GM12878 (cell line): ENCODE measurements at regions not wholly inside any gene's neighbourhood (a gene's known extent, or its start where the extent isn't known, plus 50 kb on each side); places are given as distances from the start of the nearest gene placed in this dataset.
A peak's percentile ranks its signal among the peaks of the same experiment; 100 is the strongest.

Experiments
- ATAC-seq: fragments of 200-7000 bp; cut with Tn5 transposase; 3 replicates; pipeline ENCODE4 v1.9.1; 2020; ENCODE audit warnings: mild to moderate bottlenecking, moderate library complexity
- BruUV-seq: library from RNA; stranded (reverse); fragments of 400-500 nt; replicated peaks from 2 replicates; lab custom pipeline; 2021; lab: Mats Ljungman, UMichigan
- CTCF ChIA-PET: fragments of 300-600 bp; sonication (Branson Sonifier 250); formaldehyde crosslinking; extraction: SDS; loops from one replicate; lab custom pipeline; 2021; ENCODE audit warnings: inconsistent platforms; lab: Yijun Ruan, JAX
- POLR2A ChIA-PET: fragments of 350-600 bp; formaldehyde crosslinking; extraction: SDS; loops from one replicate; lab custom pipeline; 2021; ENCODE audit warnings: inconsistent platforms; lab: Charles Lee
- RAD21 ChIA-PET: fragments of 300-600 bp; sonication (Branson Sonifier 250); formaldehyde crosslinking; loops from one replicate; lab custom pipeline; 2023; ENCODE audit warnings: antibody characterized with exemption; ENCODE audit not compliant: unreplicated experiment; lab: Charles Lee
- SMC1A ChIA-PET: fragments of 300-600 bp; sonication (Branson Sonifier 250); formaldehyde crosslinking; loops from one replicate; lab custom pipeline; 2023; ENCODE audit not compliant: unreplicated experiment, uncharacterized antibody; lab: Charles Lee
- DNase-seq: peaks from one replicate; pipeline ENCODE4 v3.0.0-alpha.2; 2011; ENCODE audit warnings: low read depth, low spot score
- FAIRE-seq: peaks from 3 replicates; lab custom pipeline; 2011; peaks lifted over from hg19 to GRCh38; lab: Jason Lieb, UNC
- H2AFZ ChIP-seq: 2 replicates; pipeline ENCODE4 v1.6.0; 2011; ENCODE audit warnings: low read depth, low read length, control low read depth; ENCODE audit not compliant: control insufficient read depth
- H3K27ac ChIP-seq: 2 replicates; pipeline ENCODE4 v1.5.1; 2011; ENCODE audit warnings: control low read depth; ENCODE audit not compliant: control insufficient read depth, insufficient read depth
- H3K27me3 ChIP-seq, 2 experiments: replicated peaks in 1 of 2; 2 replicates each; pipeline versions ENCODE4 v1.6.0 to v1.6.1; 2011; ENCODE audit warnings: low read length in 1 of 2; ENCODE audit not compliant: control insufficient read depth in 2 of 2, insufficient read depth in 2 of 2
- H3K36me3 ChIP-seq, 2 experiments: 2 replicates each; pipeline ENCODE4 v1.5.1; 2011; ENCODE audit warnings: low read length in 1 of 2; ENCODE audit not compliant: control insufficient read depth in 2 of 2, insufficient read depth in 2 of 2
- H3K4me1 ChIP-seq: 2 replicates; pipeline ENCODE4 v1.6.1; 2011; ENCODE audit warnings: mild to moderate bottlenecking, low read length, moderate library complexity, mixed read lengths; ENCODE audit not compliant: control insufficient read depth, insufficient read depth
- H3K4me2 ChIP-seq: 2 replicates; pipeline ENCODE4 v1.6.0; 2011; ENCODE audit warnings: control low read depth; ENCODE audit not compliant: control insufficient read depth, insufficient read depth
- H3K4me3 ChIP-seq: fragments of 200-600 bp; sonication (generic); 2 replicates; pipeline ENCODE4 v1.5.1; 2016
- H3K79me2 ChIP-seq: 2 replicates; pipeline ENCODE4 v1.6.0; 2011; ENCODE audit warnings: low read length; ENCODE audit not compliant: control insufficient read depth, insufficient read depth
- H3K9ac ChIP-seq: 2 replicates; pipeline ENCODE4 v1.8.0; 2011; ENCODE audit warnings: low read length, control low read depth, mixed read lengths; ENCODE audit not compliant: control insufficient read depth, insufficient read depth
- H3K9me3 ChIP-seq: replicated peaks from 3 replicates; pipeline ENCODE4 v1.5.1; 2011; ENCODE audit warnings: mild to moderate bottlenecking, low read length; ENCODE audit not compliant: control insufficient read depth, insufficient read depth
- H4K20me1 ChIP-seq: 2 replicates; pipeline ENCODE4 v1.6.0; 2011; ENCODE audit not compliant: control insufficient read depth, insufficient read depth
- ATF3 ChIP-seq: IDR thresholded peaks from 2 replicates; pipeline ENCODE4 v1.6.1; 2011; ENCODE audit warnings: low read depth, mild to moderate bottlenecking, low read length, moderate library complexity, borderline replicate concordance; ENCODE audit errors: extremely low read depth
- BMI1 ChIP-seq: fragments of 450-650 bp; IDR thresholded peaks from 2 replicates; pipeline ENCODE4 v1.6.1; 2016; ENCODE audit warnings: mild to moderate bottlenecking, moderate library complexity, borderline replicate concordance
- IKZF1 ChIP-seq: fragments of 450-650 bp; conservative IDR thresholded peaks from 2 replicates; pipeline ENCODE4 v1.6.1; 2017; ENCODE audit warnings: antibody characterized with exemption, mild to moderate bottlenecking
- NRF1 ChIP-seq: conservative IDR thresholded peaks from 2 replicates; pipeline ENCODE4 v1.6.1; 2011; ENCODE audit warnings: mild to moderate bottlenecking, low read depth, low read length, improper control_type of control experiment
- RBBP5 ChIP-seq: fragments of 200-600 bp; sonication (generic); conservative IDR thresholded peaks from 2 replicates; pipeline ENCODE4 v1.6.1; 2016
- SPI1 ChIP-seq: IDR thresholded peaks from 2 replicates; pipeline ENCODE4 v1.6.1; 2011; ENCODE audit warnings: low read depth, mild to moderate bottlenecking, low read length, moderate library complexity, borderline replicate concordance; ENCODE audit not compliant: insufficient read depth
- ZNF207 ChIP-seq: fragments of 450-650 bp; IDR thresholded peaks from 2 replicates; pipeline ENCODE4 v1.6.1; 2014; ENCODE audit warnings: antibody characterized with exemption, mild to moderate bottlenecking, borderline replicate concordance
- ZNF687 ChIP-seq: fragments of 450-650 bp; IDR thresholded peaks from 2 replicates; pipeline ENCODE4 v1.6.1; 2017; ENCODE audit warnings: mild to moderate bottlenecking, moderate library complexity
- WGBS: methylation state at CpG from one replicate; pipeline ENCODE4 v1.1.6; 2016; ENCODE audit warnings: low lambda C conversion rate; ENCODE audit not compliant: insufficient replicate concordance, insufficient coverage; ENCODE audit errors: missing lambda C conversion rate; 5-methylcytosine and 5-hydroxymethylcytosine counted together
- in situ Hi-C: fragments of 300-500 bp; cut with MboI; formaldehyde crosslinking; loops from 9 replicates; pipeline ENCODE4 v1.14.3; 2018; ENCODE audit warnings: mixed read lengths
- intact Hi-C: fragments of 100-400 bp; cut with micrococcal nuclease; formaldehyde crosslinking; loops from one replicate; pipeline ENCODE4 v1.14.2; 2022; ENCODE audit not compliant: unreplicated experiment

- peaks cover 4% of the 10 kb centered on the region; the same call in 1 of the 2 replicates for H3K4me1 ChIP-seq
- ChIA-PET POLR2A (no interaction called here), RAD21 (no interaction called here), CTCF (no interaction called here), SMC1A (interaction anchor here (1.5 kb wide), 1 partner anchor 12 kb away, joined by 3 read pairs; no protein-coding TSS in a partner anchor)
- no peak overlapping the region for H3K4me3 ChIP-seq
- H4K20me1 ChIP-seq: no peaks in the 10 kb centered on the region
- no TSS peak for BruUV-seq
- no peaks in the 10 kb centered on the region for H3K36me3 ChIP-seq
- H2AFZ ChIP-seq: no peak overlapping the region
- H3K79me2 ChIP-seq: no peaks in the 10 kb centered on the region
- 0 out of 4 replicates have a peak, but pooled peaks cover 0 to 1% of the 10 kb centered on the region in 2 experiments for H3K27me3 ChIP-seq
- no peak for ATAC-seq
- 53% methylated on average over 8 of the region's 8 CpGs for WGBS
- no peak overlapping the region for H3K4me2 ChIP-seq
- H3K27ac ChIP-seq: no peak overlapping the region
- FAIRE-seq: no peak
- TF ChIP-seq RBBP5: no peak
- no peak for TF ChIP-seq BMI1
- no peak for TF ChIP-seq NRF1
- TF ChIP-seq ATF3: no peak
- no peak for TF ChIP-seq ZNF207
- no peak for TF ChIP-seq IKZF1
- intact Hi-C loops (no loop called here), in situ Hi-C loops (no loop called here)
- DNase-seq: no peak
- H3K9me3 ChIP-seq: no peaks in the 10 kb centered on the region
- no peak overlapping the region for H3K9ac ChIP-seq
These were observed 128.9 kb upstream of the SIX2 start for GRCh38 chr2:45137966-45138695.

GRCh38 chr2:45134726-45135125 is 125.5 kb upstream of the SIX2 start:
- DNase-seq: no peak
- Histone ChIP-seq H3K9ac (no peak overlapping the region), H3K9me3 (no peaks in the 10 kb centered on the region), H3K36me3 (no peaks in the 10 kb centered on the region), H3K27me3 (no peaks in the 10 kb centered on the region), H3K4me2 (no peak overlapping the region; the same call in 1 of the 2 replicates), H3K4me3 (no peak overlapping the region), H2AFZ (no peak overlapping the region; the same call in 1 of the 2 replicates), H3K4me1 (peaks cover 12% of the 10 kb centered on the region; the same call in 1 of the 2 replicates), H4K20me1 (no peaks in the 10 kb centered on the region), H3K27ac (no peak overlapping the region), H3K79me2 (no peaks in the 10 kb centered on the region)
- ChIA-PET POLR2A (no interaction called here), CTCF (no interaction called here), SMC1A (no interaction called here), RAD21 (no interaction called here)
- FAIRE-seq: no peak
- ATAC-seq: peak; percentile 35
- WGBS: 0% methylated on average over 3 of the region's 3 CpGs
- peak; percentile 63 for TF ChIP-seq SPI1
- TF ChIP-seq ZNF687: no peak
- in situ Hi-C loops (no loop called here), intact Hi-C loops (no loop called here)
- no TSS peak for BruUV-seq
